ENCODE measurements at regions not wholly inside any gene's neighbourhood (a gene's known extent, or its start where the extent isn't known, plus 50 kb on each side); places are given as distances from the start of the nearest gene placed in this dataset.

DNA sequence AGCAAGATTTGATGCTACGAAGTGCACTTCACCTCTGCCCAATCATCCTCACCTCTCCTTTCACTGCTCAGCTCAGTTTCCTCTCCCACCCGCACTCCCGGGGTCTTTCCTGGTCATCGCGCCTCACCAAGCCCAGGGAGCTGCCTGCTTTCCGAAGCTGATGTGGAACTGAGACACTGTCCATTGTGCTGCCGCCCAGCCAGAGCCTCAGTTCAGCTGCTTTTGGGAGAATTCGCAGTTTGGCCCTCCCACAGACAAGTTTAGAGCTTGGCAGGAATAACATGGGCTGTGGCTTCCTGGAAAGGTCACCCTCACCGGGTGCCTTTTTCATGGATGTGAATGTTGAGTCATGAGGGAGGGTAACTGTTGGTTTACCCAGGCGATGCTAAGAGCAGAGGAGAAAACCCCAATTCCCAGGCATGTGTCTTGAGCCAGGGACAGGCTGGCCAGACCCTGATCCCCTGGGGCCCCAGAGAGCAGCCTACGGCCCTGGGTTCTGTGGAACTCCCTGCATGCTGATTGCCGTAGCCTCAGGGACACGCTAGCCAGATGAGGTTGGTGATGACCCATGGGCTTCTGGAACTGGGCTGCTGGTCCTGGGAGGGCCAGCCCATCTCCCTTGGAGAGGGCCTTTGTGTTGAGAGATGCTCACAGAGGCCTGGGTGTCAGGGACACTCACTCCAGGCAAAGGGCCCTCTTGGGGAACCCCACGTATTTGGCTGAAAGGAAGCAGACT lies 1687.5 kb downstream of the TP53TG3F start:
- POLR2A ChIA-PET, result no interaction called here
- no peaks in the 10 kb centered on the region for H4K20me1 ChIP-seq (ENCODE audit: control insufficient read depth, insufficient read depth, low read length, poor library complexity, severe bottlenecking)
- no peak overlapping the region for H3K4me2 ChIP-seq (replicated peaks; ENCODE audit: low read depth, low read length, poor library complexity, severe bottlenecking)
- CTCF ChIA-PET, result no interaction called here
- no peak overlapping the region for H2AFZ ChIP-seq (ENCODE audit: insufficient read depth, low read depth, low read length, poor library complexity, severe bottlenecking)
- no peaks in the 10 kb centered on the region for H3K36me3 ChIP-seq (replicated peaks in 1 of 2; ENCODE audit: control extremely low read depth in 1 of 2, control insufficient read depth in 1 of 2, extremely low read depth in 1 of 2, insufficient read depth in 2 of 2, low read length in 1 of 2)
- intact Hi-C loops (cut with micrococcal nuclease), result no loop called here
- no peaks in the 10 kb centered on the region for H3K79me2 ChIP-seq (ENCODE audit: control insufficient read depth, insufficient read depth, low read length)
- Mint-ChIP-seq H3K4me1 (no peaks in the 10 kb centered on the region), H3K27ac (no peak overlapping the region), H3K4me3 (no peak overlapping the region), H3K27me3 (no peaks in the 10 kb centered on the region), H3K9me3 (ENCODE audit: insufficient read depth) (no peaks in the 10 kb centered on the region)
- no peak overlapping the region for H3K4me3 ChIP-seq (ENCODE audit: control extremely low read depth in 1 of 5, extremely low read depth in 1 of 5, insufficient read depth in 1 of 5, low read depth in 2 of 5, low read length in 4 of 5)
- no peaks in the 10 kb centered on the region for H3K27me3 ChIP-seq (replicated peaks in 1 of 4; ENCODE audit: control extremely low read depth in 1 of 4, control insufficient read depth in 3 of 4, insufficient read depth in 4 of 4, low read length in 3 of 4)
- 85% methylated on average over 14 of the region's 14 CpGs for WGBS (ENCODE audit: insufficient coverage)
- no peak for DNase-seq
- TF ChIP-seq EZH2 (IDR thresholded peaks at IDR 0.05; ENCODE audit: borderline replicate concordance, insufficient read depth, low read depth, low read length, poor library complexity, severe bottlenecking), result no peak
- no peak overlapping the region for H3K27ac ChIP-seq (ENCODE audit: low read length in 2 of 2)
- no peak for ATAC-seq (ENCODE audit: low read depth)
- H3K4me1 ChIP-seq (ENCODE audit: control insufficient read depth in 2 of 2, insufficient read depth in 2 of 2, low read length in 2 of 2), result no peaks in the 10 kb centered on the region
- no peak overlapping the region for H3K9ac ChIP-seq (ENCODE audit: low read length)
- H3K9me3 ChIP-seq (ENCODE audit: control extremely low read depth in 1 of 3, control insufficient read depth in 2 of 3, insufficient read depth in 1 of 3, low read length in 2 of 3), result peaks cover 0 to 92% (median 0%) of the 10 kb centered on the region in 3 donors

DNA sequence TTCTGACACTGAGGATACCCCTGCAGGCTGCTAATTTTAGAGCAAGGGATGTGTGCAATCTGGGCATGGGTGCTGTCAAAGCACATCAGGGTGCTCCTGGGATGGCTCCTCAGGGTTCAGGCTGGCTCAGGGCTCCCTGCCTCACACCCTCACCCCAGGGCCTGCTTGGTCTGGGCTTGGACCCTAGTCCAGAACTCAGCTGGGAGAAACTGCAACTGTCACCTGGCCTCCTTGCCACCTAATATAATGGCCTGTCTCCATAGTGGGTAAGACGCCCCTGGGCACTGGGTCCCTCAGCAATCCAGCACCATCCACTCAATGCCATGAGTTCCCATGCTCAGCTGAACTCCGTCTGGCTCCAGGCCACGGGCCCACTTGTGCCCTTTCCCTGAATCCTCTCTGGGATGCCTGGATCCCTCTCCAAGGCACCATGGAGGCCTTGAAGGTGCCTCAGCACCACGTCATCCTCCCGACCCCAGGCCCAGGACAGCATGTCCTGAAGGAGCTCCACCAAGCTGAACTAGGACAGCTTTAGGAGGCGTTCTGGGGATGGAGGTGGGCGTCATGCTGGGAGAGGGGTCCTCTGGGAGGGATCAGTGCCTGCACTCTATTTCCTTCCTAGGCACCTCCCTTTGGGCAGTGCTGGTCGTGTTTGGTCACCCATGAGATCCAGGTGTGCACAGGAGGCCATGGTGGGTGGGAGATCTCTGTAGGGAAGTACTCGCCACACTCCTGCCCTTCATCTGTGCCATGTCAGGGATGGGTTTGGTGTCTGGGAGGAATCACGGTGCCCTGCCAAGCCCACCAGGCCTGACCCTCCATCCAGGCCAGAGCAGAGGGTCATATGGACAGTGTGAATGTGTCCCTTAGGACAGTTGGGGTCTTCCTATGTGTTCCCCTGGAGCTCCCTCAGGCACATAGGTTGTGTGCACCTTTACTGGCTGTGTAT lies 1688.4 kb downstream of the TP53TG3F start:
- intact Hi-C loops (cut with micrococcal nuclease), result no loop called here
- Histone ChIP-seq H3K27ac (ENCODE audit: low read length in 2 of 2) (no peak overlapping the region), H3K4me1 (ENCODE audit: control insufficient read depth in 2 of 2, insufficient read depth in 2 of 2, low read length in 2 of 2) (no peaks in the 10 kb centered on the region), H2AFZ (ENCODE audit: insufficient read depth, low read depth, low read length, poor library complexity, severe bottlenecking) (no peak overlapping the region), H3K79me2 (ENCODE audit: control insufficient read depth, insufficient read depth, low read length) (no peaks in the 10 kb centered on the region), H3K4me3 (ENCODE audit: control extremely low read depth in 1 of 5, extremely low read depth in 1 of 5, insufficient read depth in 1 of 5, low read depth in 2 of 5, low read length in 4 of 5) (no peak overlapping the region), H3K27me3 (replicated peaks in 1 of 4; ENCODE audit: control extremely low read depth in 1 of 4, control insufficient read depth in 3 of 4, insufficient read depth in 4 of 4, low read length in 3 of 4) (no peaks in the 10 kb centered on the region), H3K9ac (ENCODE audit: low read length) (no peak overlapping the region), H4K20me1 (ENCODE audit: control insufficient read depth, insufficient read depth, low read length, poor library complexity, severe bottlenecking) (no peaks in the 10 kb centered on the region), H3K4me2 (replicated peaks; ENCODE audit: low read depth, low read length, poor library complexity, severe bottlenecking) (no peak overlapping the region), H3K9me3 (ENCODE audit: control extremely low read depth in 1 of 3, control insufficient read depth in 2 of 3, insufficient read depth in 1 of 3, low read length in 2 of 3) (peaks cover 0 to 90% (median 0%) of the 10 kb centered on the region in 3 donors), H3K36me3 (replicated peaks in 1 of 2; ENCODE audit: control extremely low read depth in 1 of 2, control insufficient read depth in 1 of 2, extremely low read depth in 1 of 2, insufficient read depth in 2 of 2, low read length in 1 of 2) (no peaks in the 10 kb centered on the region)
- H3K4me1 Mint-ChIP-seq, result no peaks in the 10 kb centered on the region
- ATAC-seq (ENCODE audit: low read depth), result no peak
- 80% methylated on average over 5 of the region's 10 CpGs for WGBS (ENCODE audit: insufficient coverage)
- ChIA-PET POLR2A (no interaction called here), CTCF (no interaction called here)
- TF ChIP-seq, protein P1, sequence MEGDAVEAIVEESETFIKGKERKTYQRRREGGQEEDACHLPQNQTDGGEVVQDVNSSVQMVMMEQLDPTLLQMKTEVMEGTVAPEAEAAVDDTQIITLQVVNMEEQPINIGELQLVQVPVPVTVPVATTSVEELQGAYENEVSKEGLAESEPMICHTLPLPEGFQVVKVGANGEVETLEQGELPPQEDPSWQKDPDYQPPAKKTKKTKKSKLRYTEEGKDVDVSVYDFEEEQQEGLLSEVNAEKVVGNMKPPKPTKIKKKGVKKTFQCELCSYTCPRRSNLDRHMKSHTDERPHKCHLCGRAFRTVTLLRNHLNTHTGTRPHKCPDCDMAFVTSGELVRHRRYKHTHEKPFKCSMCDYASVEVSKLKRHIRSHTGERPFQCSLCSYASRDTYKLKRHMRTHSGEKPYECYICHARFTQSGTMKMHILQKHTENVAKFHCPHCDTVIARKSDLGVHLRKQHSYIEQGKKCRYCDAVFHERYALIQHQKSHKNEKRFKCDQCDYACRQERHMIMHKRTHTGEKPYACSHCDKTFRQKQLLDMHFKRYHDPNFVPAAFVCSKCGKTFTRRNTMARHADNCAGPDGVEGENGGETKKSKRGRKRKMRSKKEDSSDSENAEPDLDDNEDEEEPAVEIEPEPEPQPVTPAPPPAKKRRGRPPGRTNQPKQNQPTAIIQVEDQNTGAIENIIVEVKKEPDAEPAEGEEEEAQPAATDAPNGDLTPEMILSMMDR (IDR thresholded peaks at IDR 0.05), result no peak
- TF ChIP-seq EZH2 (IDR thresholded peaks at IDR 0.05; ENCODE audit: borderline replicate concordance, insufficient read depth, low read depth, low read length, poor library complexity, severe bottlenecking), result no peak
- H3K4me3 Mint-ChIP-seq, result no peak overlapping the region
- H3K27ac Mint-ChIP-seq, result no peak overlapping the region
- no peaks in the 10 kb centered on the region for H3K27me3 Mint-ChIP-seq
- no peaks in the 10 kb centered on the region for H3K9me3 Mint-ChIP-seq (ENCODE audit: insufficient read depth)
- no peak for DNase-seq

Data from B cell (primary cell).